Peyer's patch (tissue), 4 donors: ENCODE measurements at regions not wholly inside any gene's neighbourhood (a gene's known extent, or its start where the extent isn't known, plus 50 kb on each side); places are given as distances from the start of the nearest gene placed in this dataset.

Source experiments
- CTCF ChIP-seq, 6 experiments: fragments of 450-650 bp in 4 of 6; fragments of 200-600 bp in 2 of 6; sonication (generic) in 1 of 6; IDR thresholded peaks; one replicate each; pipeline ENCODE4 v1.5.1; 2017 to 2019; ENCODE audit warnings: antibody characterized with exemption in 6 of 6, mild to moderate bottlenecking in 3 of 6, moderate library complexity in 1 of 6
- POLR2A ChIP-seq, 2 donors: fragments of 450-650 bp; IDR thresholded peaks; one replicate each; pipeline ENCODE4 v1.5.1; 2017; ENCODE audit warnings: antibody characterized with exemption in 2 of 2, mild to moderate bottlenecking in 2 of 2, moderate library complexity in 2 of 2

GRCh38 chr7:65477326-65477725 is 103.7 kb downstream of the ZNF92 start:
- TF ChIP-seq POLR2A (IDR thresholded peaks at IDR 0.05) (no peak), CTCF (IDR thresholded peaks at IDR 0.05) (no peak)
